Keratinocyte (primary cell): ENCODE measurements at regions not wholly inside any gene's neighbourhood (a gene's known extent, or its start where the extent isn't known, plus 50 kb on each side); places are given as distances from the start of the nearest gene placed in this dataset.

Source experiments
- DNase-seq: peaks from one replicate; pipeline ENCODE4 v3.0.0-alpha.2; 2011; ENCODE audit warnings: low read depth, missing footprints, low spot score
- FAIRE-seq: peaks from 2 replicates; lab custom pipeline; 2011; peaks lifted over from hg19 to GRCh38; lab: Jason Lieb, UNC
- H2AFZ ChIP-seq: 2 replicates; pipeline ENCODE4 v1.6.0; 2012; ENCODE audit warnings: low read length, control low read depth, inconsistent platforms; ENCODE audit not compliant: control insufficient read depth
- H3K27ac ChIP-seq: 2 replicates; pipeline ENCODE4 v1.5.1; 2011; ENCODE audit warnings: low read length; ENCODE audit not compliant: control insufficient read depth, insufficient read depth
- H3K27me3 ChIP-seq: 3 replicates; pipeline ENCODE4 v1.6.0; 2011; ENCODE audit warnings: low read length; ENCODE audit not compliant: control insufficient read depth, insufficient read depth; ENCODE audit errors: extremely low read depth
- H3K36me3 ChIP-seq, 2 experiments: 2 replicates in 1 of 2; 3 replicates in 1 of 2; pipeline ENCODE4 v1.5.1; 2011; ENCODE audit warnings: low read length in 2 of 2, mild to moderate bottlenecking in 1 of 2; ENCODE audit not compliant: control insufficient read depth in 2 of 2, insufficient read depth in 2 of 2; ENCODE audit errors: extremely low read depth in 1 of 2
- H3K4me1 ChIP-seq: 3 replicates; pipeline ENCODE4 v1.5.1; 2011; ENCODE audit warnings: low read length; ENCODE audit not compliant: control insufficient read depth, insufficient read depth; ENCODE audit errors: extremely low read depth
- H3K4me2 ChIP-seq: 3 replicates; pipeline ENCODE4 v1.6.0; 2011; ENCODE audit warnings: low read depth, low read length; ENCODE audit not compliant: control insufficient read depth, insufficient read depth; ENCODE audit errors: extremely low read depth
- H3K4me3 ChIP-seq, 3 experiments: fragments of 200-600 bp in 1 of 3; sonication (generic) in 1 of 3; 2 replicates in 2 of 3; 3 replicates in 1 of 3; pipeline ENCODE4 v1.5.1; 2011 to 2016; ENCODE audit warnings: low read length in 3 of 3, mild to moderate bottlenecking in 3 of 3, control low read depth in 2 of 3, inconsistent platforms in 1 of 3, low read depth in 1 of 3, mixed read lengths in 1 of 3, mixed run types in 1 of 3, moderate library complexity in 1 of 3; ENCODE audit not compliant: control insufficient read depth in 2 of 3, insufficient read depth in 2 of 3; ENCODE audit errors: extremely low read depth in 1 of 3
- H3K79me2 ChIP-seq: 2 replicates; pipeline ENCODE4 v1.6.0; 2012; ENCODE audit warnings: low read length; ENCODE audit not compliant: control insufficient read depth, insufficient read depth
- H3K9ac ChIP-seq: 3 replicates; pipeline ENCODE4 v1.6.0; 2011; ENCODE audit warnings: low read length; ENCODE audit not compliant: control insufficient read depth, insufficient read depth; ENCODE audit errors: extremely low read depth
- H3K9me1 ChIP-seq: 3 replicates; pipeline ENCODE4 v1.6.0; 2011; ENCODE audit warnings: low read length; ENCODE audit not compliant: control insufficient read depth, insufficient read depth; ENCODE audit errors: extremely low read depth
- H3K9me3 ChIP-seq: 2 replicates; pipeline ENCODE4 v1.5.1; 2012; ENCODE audit warnings: low read depth, low read length; ENCODE audit not compliant: control insufficient read depth
- H4K20me1 ChIP-seq: 3 replicates; pipeline ENCODE4 v1.6.0; 2011; ENCODE audit warnings: low read length; ENCODE audit not compliant: control insufficient read depth, insufficient read depth; ENCODE audit errors: extremely low read depth
- EZH2 ChIP-seq: IDR thresholded peaks from one replicate; pipeline ENCODE4 v1.6.1; 2012; ENCODE audit warnings: inconsistent platforms, mild to moderate bottlenecking, low read length, moderate library complexity
- dilution Hi-C: fragments of 300-500 bp; cut with MboI; formaldehyde crosslinking; loops from one replicate; pipeline ENCODE4 v1.7.0; 2020; ENCODE audit warnings: low sequenced_read_pairs; ENCODE audit not compliant: extremely low pct_ligation_motif_present
- TF ChIP-seq, protein P1 (sequence below), 3 experiments: IDR thresholded peaks in 1 of 3; conservative IDR thresholded peaks in 1 of 3; optimal IDR thresholded peaks in 1 of 3; 2 replicates in 2 of 3; 3 replicates in 1 of 3; pipeline versions ENCODE3 to v1.5.1; 2011; ENCODE audit warnings: low read length in 3 of 3, mild to moderate bottlenecking in 3 of 3, moderate library complexity in 2 of 3, control low read depth in 1 of 3, inconsistent platforms in 1 of 3; ENCODE audit not compliant: insufficient read depth in 2 of 3; ENCODE audit errors: extremely low read depth in 1 of 3

DNA sequence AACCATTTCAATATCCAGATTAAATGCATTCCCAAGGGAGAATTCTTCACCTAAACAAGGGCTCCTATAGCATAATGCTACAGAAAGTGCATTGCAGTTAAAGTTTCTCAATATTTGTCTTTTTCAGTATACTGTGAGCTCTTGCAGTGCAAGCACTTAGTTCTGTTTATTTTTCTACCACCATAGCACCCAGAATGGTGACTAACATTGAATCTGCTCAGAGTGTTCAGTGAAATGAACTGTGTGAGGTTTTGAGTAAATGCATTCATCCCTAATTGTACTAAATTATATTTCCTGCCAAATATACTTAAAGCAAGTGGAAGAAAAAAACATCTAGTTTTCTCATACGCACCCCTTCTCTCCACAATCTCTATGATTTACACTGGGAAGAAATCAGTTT, 383.9 kb downstream of the PCDH7 start:
- TF ChIP-seq, protein P1, sequence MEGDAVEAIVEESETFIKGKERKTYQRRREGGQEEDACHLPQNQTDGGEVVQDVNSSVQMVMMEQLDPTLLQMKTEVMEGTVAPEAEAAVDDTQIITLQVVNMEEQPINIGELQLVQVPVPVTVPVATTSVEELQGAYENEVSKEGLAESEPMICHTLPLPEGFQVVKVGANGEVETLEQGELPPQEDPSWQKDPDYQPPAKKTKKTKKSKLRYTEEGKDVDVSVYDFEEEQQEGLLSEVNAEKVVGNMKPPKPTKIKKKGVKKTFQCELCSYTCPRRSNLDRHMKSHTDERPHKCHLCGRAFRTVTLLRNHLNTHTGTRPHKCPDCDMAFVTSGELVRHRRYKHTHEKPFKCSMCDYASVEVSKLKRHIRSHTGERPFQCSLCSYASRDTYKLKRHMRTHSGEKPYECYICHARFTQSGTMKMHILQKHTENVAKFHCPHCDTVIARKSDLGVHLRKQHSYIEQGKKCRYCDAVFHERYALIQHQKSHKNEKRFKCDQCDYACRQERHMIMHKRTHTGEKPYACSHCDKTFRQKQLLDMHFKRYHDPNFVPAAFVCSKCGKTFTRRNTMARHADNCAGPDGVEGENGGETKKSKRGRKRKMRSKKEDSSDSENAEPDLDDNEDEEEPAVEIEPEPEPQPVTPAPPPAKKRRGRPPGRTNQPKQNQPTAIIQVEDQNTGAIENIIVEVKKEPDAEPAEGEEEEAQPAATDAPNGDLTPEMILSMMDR (optimal IDR thresholded peaks at IDR 0.05 in 1 of 3, IDR thresholded peaks at IDR 0.05 in 1 of 3, conservative IDR thresholded peaks at IDR 0.05 in 1 of 3; ENCODE audit: extremely low read depth in 1 of 3, insufficient read depth in 2 of 3, low read length in 3 of 3) = no peak
- no peak for TF ChIP-seq EZH2
- no peak overlapping the region for H3K4me3 ChIP-seq
- H3K9me3 ChIP-seq = no peaks in the 10 kb centered on the region
- dilution Hi-C loops = no loop called here
- no peak overlapping the region for H2AFZ ChIP-seq
- H3K4me1 ChIP-seq = no peaks in the 10 kb centered on the region
- H3K9me1 ChIP-seq = no peaks in the 10 kb centered on the region
- H3K27me3 ChIP-seq = no peaks in the 10 kb centered on the region
- no peak overlapping the region for H3K27ac ChIP-seq
- DNase-seq (no peak), FAIRE-seq (no peak)
- no peaks in the 10 kb centered on the region for H3K79me2 ChIP-seq
- H4K20me1 ChIP-seq = no peaks in the 10 kb centered on the region
- H3K9ac ChIP-seq = no peak overlapping the region
- H3K36me3 ChIP-seq = no peaks in the 10 kb centered on the region
- no peak overlapping the region for H3K4me2 ChIP-seq

- Histone ChIP-seq H2AFZ (no peak overlapping the region), H3K9me1 (no peaks in the 10 kb centered on the region), H3K79me2 (no peaks in the 10 kb centered on the region), H3K27ac (no peak overlapping the region), H3K9ac (no peak overlapping the region), H3K4me3 (no peak overlapping the region), H3K4me1 (no peaks in the 10 kb centered on the region), H3K4me2 (no peak overlapping the region), H4K20me1 (no peaks in the 10 kb centered on the region), H3K36me3 (no peaks in the 10 kb centered on the region), H3K9me3 (no peaks in the 10 kb centered on the region), H3K27me3 (no peaks in the 10 kb centered on the region)
- DNase-seq = no peak
- TF ChIP-seq, protein P1 (optimal IDR thresholded peaks at IDR 0.05 in 1 of 3, IDR thresholded peaks at IDR 0.05 in 1 of 3, conservative IDR thresholded peaks at IDR 0.05 in 1 of 3; ENCODE audit: extremely low read depth in 1 of 3, insufficient read depth in 2 of 3, low read length in 3 of 3) = no peak
- TF ChIP-seq EZH2 = no peak
- FAIRE-seq = no peak
- dilution Hi-C loops = no loop called here
Measured at GRCh38 chr4:31104577-31104976, 384.4 kb downstream of the PCDH7 start.
